AG04450 (cell line): ENCODE measurements at regions not wholly inside any gene's neighbourhood (a gene's known extent, or its start where the extent isn't known, plus 50 kb on each side); places are given as distances from the start of the nearest gene placed in this dataset.

Source experiments
- CTCF ChIA-PET: fragments of 300-600, 350-600 bp; formaldehyde crosslinking; extraction: SDS; loops from one replicate; lab custom pipeline; 2022; ENCODE audit warnings: antibody characterized with exemption, inconsistent platforms; lab: Charles Lee
- POLR2A ChIA-PET: fragments of 350-600 bp; formaldehyde crosslinking; extraction: SDS; loops from one replicate; lab custom pipeline; 2021; ENCODE audit warnings: antibody characterized with exemption, inconsistent platforms; lab: Yijun Ruan, JAX
- DNase-seq: peaks from one replicate; pipeline ENCODE4 v3.0.0-alpha.2; 2011; ENCODE audit warnings: low read depth, low spot score
- H3K27ac ChIP-seq: one replicate; pipeline ENCODE4 v1.5.1; 2012; ENCODE audit warnings: low read depth, low read length, control low read depth
- H3K27me3 ChIP-seq: one replicate; pipeline ENCODE4 v1.6.0; 2012; ENCODE audit warnings: low read length; ENCODE audit not compliant: control insufficient read depth, insufficient read depth
- H3K4me3 ChIP-seq: 2 replicates; pipeline ENCODE4 v1.5.1; 2011; ENCODE audit warnings: mild to moderate bottlenecking, low read depth, low read length, control low read depth
- H3K9me3 ChIP-seq: 2 replicates; pipeline ENCODE4 v1.5.1; 2012; ENCODE audit warnings: low read length; ENCODE audit not compliant: control insufficient read depth, insufficient read depth
- CTCF ChIP-seq: IDR thresholded peaks from 2 replicates; pipeline ENCODE4 v1.5.1; 2011; ENCODE audit warnings: low read depth, low read length, control low read depth, inconsistent platforms

- H3K4me3 ChIP-seq, result no peak overlapping the region
- CTCF ChIA-PET, result no interaction called here
- no peak for TF ChIP-seq CTCF
- DNase-seq, result no peak
- peaks cover 3% of the 10 kb centered on the region; the same call in 1 of the 2 replicates for H3K9me3 ChIP-seq
- no peak overlapping the region for H3K27ac ChIP-seq
- POLR2A ChIA-PET, result no interaction called here
- H3K27me3 ChIP-seq, result no peaks in the 10 kb centered on the region
Measured at GRCh38 chr20:20795119-20795518, 82.7 kb upstream of the RALGAPA2 start.

GRCh38 chr20:20793591-20793990 is 81.1 kb upstream of the RALGAPA2 start:
- ChIA-PET CTCF (no interaction called here), POLR2A (no interaction called here)
- Histone ChIP-seq H3K9me3 (peaks cover 3% of the 10 kb centered on the region; the same call in 1 of the 2 replicates), H3K27me3 (no peaks in the 10 kb centered on the region), H3K27ac (no peak overlapping the region), H3K4me3 (no peak overlapping the region)
- no peak for TF ChIP-seq CTCF
- no peak for DNase-seq

GRCh38 chr20:20791664-20792568 is 79.5 kb upstream of the RALGAPA2 start:
- ChIA-PET CTCF (interaction anchor here (0.7 kb wide), 1 partner anchor 44 kb away, joined by 4 read pairs; no protein-coding TSS in a partner anchor), POLR2A (no interaction called here)
- Histone ChIP-seq H3K4me3 (no peak overlapping the region), H3K27me3 (no peaks in the 10 kb centered on the region), H3K9me3 (peaks cover 3% of the 10 kb centered on the region; the same call in 1 of the 2 replicates), H3K27ac (no peak overlapping the region)
- TF ChIP-seq CTCF, result no peak
- no peak for DNase-seq

GRCh38 chr20:20788308-20788707 is 75.9 kb upstream of the RALGAPA2 start:
- ChIA-PET CTCF (no interaction called here), POLR2A (no interaction called here)
- Histone ChIP-seq H3K27me3 (no peaks in the 10 kb centered on the region), H3K4me3 (no peak overlapping the region), H3K9me3 (no peaks in the 10 kb centered on the region; the same call in 1 of the 2 replicates), H3K27ac (no peak overlapping the region)
- DNase-seq, result no peak
- no peak for TF ChIP-seq CTCF

GRCh38 chr20:20786428-20786827 is 74.0 kb upstream of the RALGAPA2 start:
- Histone ChIP-seq H3K27me3 (no peaks in the 10 kb centered on the region), H3K9me3 (no peaks in the 10 kb centered on the region; the same call in 1 of the 2 replicates), H3K4me3 (no peak overlapping the region), H3K27ac (no peak overlapping the region)
- no peak for DNase-seq
- no peak for TF ChIP-seq CTCF
- POLR2A ChIA-PET, result no interaction called here
- CTCF ChIA-PET, result no interaction called here
